Brain microvascular endothelial cell (primary cell): ENCODE measurements at regions not wholly inside any gene's neighbourhood (a gene's known extent, or its start where the extent isn't known, plus 50 kb on each side); places are given as distances from the start of the nearest gene placed in this dataset.

ENCODE experiments used
- DNase-seq: peaks from one replicate; pipeline ENCODE4 v3.0.0-alpha.2; 2020
- H3K27ac ChIP-seq: fragments of 250-450 bp; sonication (Bioruptor Pico); 2 replicates; pipeline ENCODE4 v1.5.1; 2020; ENCODE audit warnings: mild to moderate bottlenecking, moderate library complexity
- H3K27me3 ChIP-seq: fragments of 250-450 bp; sonication (Bioruptor Pico); replicated peaks from 2 replicates; pipeline ENCODE4 v1.5.1; 2020; ENCODE audit warnings: mild to moderate bottlenecking
- H3K36me3 ChIP-seq: fragments of 250-450 bp; sonication (Bioruptor Pico); replicated peaks from 2 replicates; pipeline ENCODE4 v1.5.1; 2020; ENCODE audit warnings: mild to moderate bottlenecking
- H3K4me3 ChIP-seq: 2 replicates; pipeline ENCODE4 v1.5.1; 2011; ENCODE audit warnings: low read depth, mild to moderate bottlenecking, control low read depth, low read length, moderate library complexity
- CTCF ChIP-seq: IDR thresholded peaks from 2 replicates; pipeline ENCODE4 v1.5.1; 2011; ENCODE audit warnings: low read depth, mild to moderate bottlenecking, moderate library complexity, low read length, control low read depth, inconsistent platforms; ENCODE audit errors: missing control alignments
- in situ Hi-C: cut with HindIII; loops from 2 replicates; pipeline ENCODE4 v1.10.0; 2017; ENCODE audit warnings: low sequenced_read_pairs, low pct_ligation_motif_present

- in situ Hi-C loops: no loop called here
- no peak for DNase-seq
- H3K27me3 ChIP-seq: no peaks in the 10 kb centered on the region
- no peak overlapping the region for H3K27ac ChIP-seq
- H3K4me3 ChIP-seq: no peak overlapping the region
- no peaks in the 10 kb centered on the region for H3K36me3 ChIP-seq
- TF ChIP-seq CTCF: no peak
Measured at GRCh38 chr4:184284742-184285141, 67.1 kb upstream of the ENPP6 start.

- H3K27me3 ChIP-seq: no peaks in the 10 kb centered on the region
- H3K4me3 ChIP-seq: no peak overlapping the region
- no peak overlapping the region for H3K27ac ChIP-seq
- no peaks in the 10 kb centered on the region for H3K36me3 ChIP-seq
- DNase-seq: no peak
- TF ChIP-seq CTCF: no peak
- in situ Hi-C loops: no loop called here
Measured at GRCh38 chr4:184284336-184284690, 66.6 kb upstream of the ENPP6 start.

- H3K27me3 ChIP-seq: no peaks in the 10 kb centered on the region
- DNase-seq: no peak
- TF ChIP-seq CTCF: no peak
- no peak overlapping the region for H3K4me3 ChIP-seq
- no peak overlapping the region for H3K27ac ChIP-seq
- H3K36me3 ChIP-seq: no peaks in the 10 kb centered on the region
- in situ Hi-C loops: no loop called here
Measured at GRCh38 chr4:184283659-184284335, 66.1 kb upstream of the ENPP6 start.

- H3K27ac ChIP-seq: no peak overlapping the region
- TF ChIP-seq CTCF: no peak
- in situ Hi-C loops: no loop called here
Measured at GRCh38 chr4:184282895-184283654, 65.4 kb upstream of the ENPP6 start.

GRCh38 chr4:184282251-184282713, 64.6 kb upstream of the ENPP6 start:
- DNase-seq: no peak
- Histone ChIP-seq H3K27me3 (no peaks in the 10 kb centered on the region), H3K27ac (no peak overlapping the region), H3K36me3 (no peaks in the 10 kb centered on the region), H3K4me3 (no peak overlapping the region)
- TF ChIP-seq CTCF: no peak
- in situ Hi-C loops: no loop called here

More at GRCh38 chr4:184282895-184283654, 65.4 kb upstream of the ENPP6 start:
- no peak overlapping the region for H3K4me3 ChIP-seq
- H3K36me3 ChIP-seq: no peaks in the 10 kb centered on the region
- DNase-seq: no peak
- no peaks in the 10 kb centered on the region for H3K27me3 ChIP-seq
